Neuronal stem cell (in vitro differentiated cells): ENCODE measurements at regions not wholly inside any gene's neighbourhood (a gene's known extent, or its start where the extent isn't known, plus 50 kb on each side); places are given as distances from the start of the nearest gene placed in this dataset.

Experiments used
- DNase-seq: peaks from one replicate; pipeline ENCODE4 v3.0.0-alpha.2; 2013; ENCODE audit warnings: low spot score
- H2AFZ ChIP-seq: one replicate; pipeline ENCODE4 v1.6.1; 2013; ENCODE audit warnings: mild to moderate bottlenecking, low read length, inconsistent platforms
- H2AK5ac ChIP-seq: 2 replicates; pipeline ENCODE4 v1.6.1; 2013; ENCODE audit warnings: low read depth, mild to moderate bottlenecking, inconsistent platforms, low read length, moderate library complexity, mixed read lengths
- H2BK120ac ChIP-seq: 2 replicates; pipeline ENCODE4 v1.6.1; 2013; ENCODE audit warnings: low read depth, mild to moderate bottlenecking, inconsistent platforms, low read length, moderate library complexity, mixed read lengths
- H2BK12ac ChIP-seq: one replicate; pipeline ENCODE4 v1.6.1; 2013; ENCODE audit warnings: low read length, inconsistent platforms
- H2BK15ac ChIP-seq: 2 replicates; pipeline ENCODE4 v1.6.1; 2013; ENCODE audit warnings: mild to moderate bottlenecking, low read length, inconsistent platforms, mixed read lengths
- H2BK5ac ChIP-seq: one replicate; pipeline ENCODE4 v1.6.1; 2013; ENCODE audit warnings: inconsistent platforms, mild to moderate bottlenecking, low read length, moderate library complexity
- H3K14ac ChIP-seq: one replicate; pipeline ENCODE4 v1.6.1; 2013; ENCODE audit warnings: low read length, inconsistent platforms
- H3K18ac ChIP-seq: 2 replicates; pipeline ENCODE4 v1.6.1; 2013; ENCODE audit warnings: low read length, inconsistent platforms
- H3K23ac ChIP-seq: 2 replicates; pipeline ENCODE4 v1.6.1; 2013; ENCODE audit warnings: low read depth, mild to moderate bottlenecking, mixed read lengths, low read length, inconsistent platforms; ENCODE audit not compliant: poor library complexity
- H3K27ac ChIP-seq: replicated peaks from 3 replicates; pipeline ENCODE4 v1.5.1; 2013; ENCODE audit warnings: low read length, inconsistent platforms
- H3K27me3 ChIP-seq, 3 experiments: 2 replicates each; pipeline ENCODE4 v1.6.1; 2013; ENCODE audit warnings: low read length in 3 of 3, mild to moderate bottlenecking in 2 of 3, inconsistent platforms in 1 of 3, low read depth in 1 of 3, mixed read lengths in 1 of 3, moderate library complexity in 1 of 3; ENCODE audit not compliant: control insufficient read depth in 3 of 3, insufficient read depth in 3 of 3
- H3K36me3 ChIP-seq, 2 donors: replicated peaks in 1 of 2; 2 replicates each; pipeline ENCODE4 v1.6.1; 2013; ENCODE audit warnings: low read length in 2 of 2; ENCODE audit not compliant: control insufficient read depth in 2 of 2, insufficient read depth in 2 of 2
- H3K4ac ChIP-seq: 2 replicates; pipeline ENCODE4 v1.6.1; 2013; ENCODE audit warnings: inconsistent platforms, mild to moderate bottlenecking, low read length, moderate library complexity
- H3K4me1 ChIP-seq, 2 donors: 1 replicate in 1 of 2; 2 replicates in 1 of 2; pipeline ENCODE4 v1.6.1; 2013; ENCODE audit warnings: low read length in 2 of 2, low read depth in 1 of 2; ENCODE audit not compliant: control insufficient read depth in 2 of 2, insufficient read depth in 1 of 2
- H3K4me2 ChIP-seq: one replicate; pipeline ENCODE4 v1.6.1; 2013; ENCODE audit warnings: mild to moderate bottlenecking, low read length, inconsistent platforms; ENCODE audit not compliant: insufficient read depth, poor library complexity, severe bottlenecking
- H3K4me3 ChIP-seq, 2 donors: 2 replicates each; pipeline ENCODE4 v1.5.1; 2013; ENCODE audit warnings: low read length in 2 of 2, mild to moderate bottlenecking in 2 of 2, inconsistent platforms in 1 of 2, moderate library complexity in 1 of 2
- H3K79me1 ChIP-seq: one replicate; pipeline ENCODE4 v1.6.1; 2013; ENCODE audit warnings: low read depth, mild to moderate bottlenecking, inconsistent platforms, low read length, moderate library complexity
- H3K9ac ChIP-seq: one replicate; pipeline ENCODE4 v1.6.1; 2013; ENCODE audit warnings: mild to moderate bottlenecking, low read depth, low read length, inconsistent platforms; ENCODE audit not compliant: poor library complexity
- H3K9me3 ChIP-seq, 2 donors: replicated peaks in 1 of 2; 2 replicates each; pipeline versions ENCODE3 to v1.6.1; 2013; ENCODE audit warnings: low read length in 2 of 2, mild to moderate bottlenecking in 2 of 2, inconsistent platforms in 1 of 2, low read depth in 1 of 2, mixed read lengths in 1 of 2, moderate library complexity in 1 of 2; ENCODE audit not compliant: control insufficient read depth in 2 of 2, insufficient read depth in 1 of 2
- H4K8ac ChIP-seq: one replicate; pipeline ENCODE4 v1.6.1; 2013; ENCODE audit warnings: low read depth, mild to moderate bottlenecking, inconsistent platforms, low read length, moderate library complexity
- H4K91ac ChIP-seq: one replicate; pipeline ENCODE4 v1.6.1; 2013; ENCODE audit warnings: low read length, low read depth, mild to moderate bottlenecking, inconsistent platforms; ENCODE audit not compliant: poor library complexity
- WGBS, 2 donors: extraction: QIAGEN DNeasy Blood & Tissue Kit; methylation state at CpG; one replicate each; pipeline ENCODE4 v1.1.7; 2013; ENCODE audit warnings: missing lambda C conversion rate in 2 of 2, mixed read lengths in 1 of 2; ENCODE audit not compliant: insufficient read length in 2 of 2, insufficient replicate concordance in 1 of 2; ENCODE audit errors: extremely low coverage in 2 of 2; 5-methylcytosine and 5-hydroxymethylcytosine counted together

DNA sequence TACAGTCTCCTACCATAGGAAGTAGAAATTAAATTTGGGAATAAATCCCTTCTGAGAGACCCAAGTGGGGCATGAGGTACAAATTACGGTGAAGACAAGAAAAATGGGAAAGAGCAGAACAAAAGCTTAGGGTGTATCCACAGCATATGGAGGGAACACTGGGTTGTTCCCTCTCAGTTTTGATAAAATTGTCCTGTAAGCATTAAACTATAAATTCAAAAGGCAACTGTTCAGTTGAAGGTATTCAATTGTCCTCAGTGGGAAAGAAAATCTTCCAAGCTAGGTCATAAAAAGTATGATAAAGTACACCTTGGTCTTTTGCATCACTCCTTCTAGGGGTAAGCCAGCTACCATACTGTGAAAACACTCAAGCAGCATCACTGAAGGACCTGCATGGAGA lies 118.3 kb upstream of the LRFN5 start:
- no peak overlapping the region for H2BK5ac ChIP-seq

DNA sequence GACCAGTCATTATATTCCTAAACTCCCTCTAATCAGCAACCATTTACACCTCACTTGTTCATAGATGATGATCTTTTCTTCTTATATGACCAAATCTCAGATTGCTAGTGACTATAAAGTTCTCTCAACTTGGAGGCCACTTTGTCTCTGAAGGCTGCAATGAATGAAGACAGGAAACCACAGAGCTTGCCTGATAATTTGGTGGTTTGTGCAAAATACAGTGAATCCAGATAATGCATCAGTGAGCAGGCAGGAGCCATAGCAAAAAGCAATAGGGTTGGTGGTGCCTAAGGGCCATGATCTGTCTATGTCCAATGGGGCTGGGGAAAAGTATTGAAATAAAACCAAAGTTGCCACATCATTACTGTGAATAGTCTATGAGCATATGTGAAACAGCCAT lies 123.8 kb upstream of the LRFN5 start:
- Histone ChIP-seq H3K27ac (no peak overlapping the region), H3K9ac (no peak overlapping the region), H3K4ac (no peak overlapping the region), H4K91ac (no peak overlapping the region), H2AFZ (no peak overlapping the region), H3K23ac (no peak overlapping the region), H3K79me1 (no peaks in the 10 kb centered on the region), H4K8ac (no peak overlapping the region), H3K36me3 (no peaks in the 10 kb centered on the region), H3K4me1 (no peaks in the 10 kb centered on the region), H2BK15ac (no peak overlapping the region), H3K14ac (no peak overlapping the region), H2BK120ac (no peak overlapping the region), H3K4me3 (no peak overlapping the region), H2BK12ac (no peak overlapping the region), H3K27me3 (no peaks in the 10 kb centered on the region), H3K4me2 (no peak overlapping the region), H3K9me3 (no peaks in the 10 kb centered on the region), H2AK5ac (no peak overlapping the region), H3K18ac (no peak overlapping the region), H2BK5ac (no peak overlapping the region)
- no peak for DNase-seq

More for the DNA sequence above, 118.3 kb upstream of the LRFN5 start:
- H3K18ac ChIP-seq: no peak overlapping the region
- no peak for DNase-seq
- WGBS, 2 donors: no CpG with 5 or more reads among the region's 1 CpG
- no peak overlapping the region for H3K27ac ChIP-seq
- H2AFZ ChIP-seq: no peak overlapping the region
- no peak overlapping the region for H3K9ac ChIP-seq
- H2BK12ac ChIP-seq: no peak overlapping the region
- H3K36me3 ChIP-seq: no peaks in the 10 kb centered on the region
- H2BK15ac ChIP-seq: no peak overlapping the region
- no peaks in the 10 kb centered on the region for H3K4me1 ChIP-seq
- no peaks in the 10 kb centered on the region for H3K9me3 ChIP-seq
- no peak overlapping the region for H4K91ac ChIP-seq
- H3K14ac ChIP-seq: no peak overlapping the region
- no peaks in the 10 kb centered on the region for H3K79me1 ChIP-seq
- H2BK120ac ChIP-seq: no peak overlapping the region
- H3K4me3 ChIP-seq: no peak overlapping the region
- no peak overlapping the region for H3K4me2 ChIP-seq
- H3K4ac ChIP-seq: no peak overlapping the region
- no peak overlapping the region for H3K23ac ChIP-seq
- no peak overlapping the region for H4K8ac ChIP-seq
- no peak overlapping the region for H2AK5ac ChIP-seq
- H3K27me3 ChIP-seq: no peaks in the 10 kb centered on the region

DNA sequence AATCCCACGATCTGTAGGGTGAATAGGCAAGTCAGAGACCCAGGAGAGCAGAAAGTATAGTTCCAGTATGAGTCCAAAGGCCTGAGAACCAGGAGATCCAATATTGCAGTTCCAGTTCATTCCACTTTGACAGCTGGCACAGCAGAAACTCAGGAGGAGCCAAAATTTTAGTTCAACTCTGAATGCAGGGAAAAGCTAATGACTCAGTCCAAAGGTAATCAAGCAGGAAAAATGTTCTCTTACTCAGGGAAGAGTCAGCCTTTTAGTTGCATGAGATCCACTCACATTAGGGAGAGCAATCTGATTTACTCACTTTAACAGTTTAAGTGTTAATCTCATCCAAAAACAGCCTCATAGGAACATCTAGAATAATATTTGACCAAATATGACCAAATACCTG lies 130.2 kb upstream of the LRFN5 start:
- no peaks in the 10 kb centered on the region for H3K79me1 ChIP-seq
- H2BK12ac ChIP-seq: no peak overlapping the region
- H3K23ac ChIP-seq: no peak overlapping the region
- H2BK120ac ChIP-seq: no peak overlapping the region
- no peak overlapping the region for H3K9ac ChIP-seq
- no peak for DNase-seq
- no peaks in the 10 kb centered on the region for H3K9me3 ChIP-seq
- H3K27me3 ChIP-seq: no peaks in the 10 kb centered on the region
- H3K4ac ChIP-seq: no peak overlapping the region
- H3K4me3 ChIP-seq: no peak overlapping the region
- WGBS, 2 donors: no CpG with 5 or more reads among the region's 1 CpG
- H3K4me1 ChIP-seq: peaks cover 0 to 8% of the 10 kb centered on the region in 2 donors
- H2AK5ac ChIP-seq: no peak overlapping the region
- H3K18ac ChIP-seq: no peak overlapping the region
- no peak overlapping the region for H4K8ac ChIP-seq
- no peak overlapping the region for H2BK5ac ChIP-seq
- H2BK15ac ChIP-seq: no peak overlapping the region
- H4K91ac ChIP-seq: no peak overlapping the region
- no peak overlapping the region for H2AFZ ChIP-seq
- no peak overlapping the region for H3K4me2 ChIP-seq
- no peak overlapping the region for H3K27ac ChIP-seq
- H3K36me3 ChIP-seq: no peaks in the 10 kb centered on the region
- no peak overlapping the region for H3K14ac ChIP-seq

DNA sequence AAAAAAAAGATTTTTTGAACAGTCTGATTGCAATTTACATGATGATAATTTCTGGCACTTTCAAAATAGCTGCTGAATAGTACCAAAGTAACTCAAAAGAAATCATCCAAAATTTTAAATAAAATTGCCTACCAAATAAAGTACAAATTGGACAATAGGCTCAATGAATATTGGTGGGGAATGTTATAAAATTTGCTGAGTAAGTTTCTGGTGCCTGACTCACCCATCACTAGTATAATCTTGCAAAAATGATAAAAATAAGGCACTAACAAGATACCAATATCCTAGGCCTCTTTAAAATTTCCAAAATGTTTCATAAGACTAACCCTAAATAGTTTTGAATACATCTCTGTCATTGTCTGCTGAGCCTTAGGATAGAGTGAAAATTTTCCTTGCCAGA lies 145.3 kb upstream of the LRFN5 start:
- H3K36me3 ChIP-seq: no peaks in the 10 kb centered on the region
- H4K8ac ChIP-seq: no peak overlapping the region
- no peak overlapping the region for H3K4me2 ChIP-seq
- no peak overlapping the region for H3K18ac ChIP-seq
- no peak overlapping the region for H2AK5ac ChIP-seq
- H2BK12ac ChIP-seq: no peak overlapping the region
- H3K27me3 ChIP-seq: no peaks in the 10 kb centered on the region
- no peak overlapping the region for H3K14ac ChIP-seq
- H2BK120ac ChIP-seq: no peak overlapping the region
- DNase-seq: no peak
- H3K27ac ChIP-seq: no peak overlapping the region
- no peaks in the 10 kb centered on the region for H3K9me3 ChIP-seq
- H2BK5ac ChIP-seq: no peak overlapping the region
- no peak overlapping the region for H3K9ac ChIP-seq
- H3K4ac ChIP-seq: no peak overlapping the region
- no peak overlapping the region for H3K23ac ChIP-seq
- no peak overlapping the region for H2BK15ac ChIP-seq
- no peak overlapping the region for H4K91ac ChIP-seq
- no peak overlapping the region for H3K4me3 ChIP-seq
- no peaks in the 10 kb centered on the region for H3K79me1 ChIP-seq
- H2AFZ ChIP-seq: no peak overlapping the region
- no peaks in the 10 kb centered on the region for H3K4me1 ChIP-seq
